ENCODE measurements at regions not wholly inside any gene's neighbourhood (a gene's known extent, or its start where the extent isn't known, plus 50 kb on each side); places are given as distances from the start of the nearest gene placed in this dataset.

DNA sequence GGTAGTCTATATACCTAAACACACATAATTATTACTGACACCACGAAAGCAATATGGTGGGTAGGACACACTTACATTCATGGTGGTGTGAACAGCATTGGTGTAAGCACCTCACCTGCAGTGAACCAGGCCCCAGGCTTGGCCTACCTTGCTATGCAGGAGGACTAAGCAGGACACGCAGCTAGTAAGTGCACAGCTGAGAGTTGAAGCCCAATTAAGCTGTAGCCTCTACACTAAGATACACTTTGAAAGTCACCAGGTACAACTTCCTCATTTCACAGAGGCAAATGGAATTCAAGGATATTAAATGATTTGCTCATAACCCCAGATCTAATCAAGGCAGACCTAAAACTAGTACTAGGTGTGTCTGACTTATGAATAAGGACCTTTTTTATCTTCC is 145.8 kb upstream of the PAPPA start:
- intact Hi-C loops (cut with micrococcal nuclease) = no loop called here
- Histone ChIP-seq H3K27me3 (ENCODE audit: control insufficient read depth, insufficient read depth, low read length) (no peaks in the 10 kb centered on the region), H3K4me1 (ENCODE audit: control insufficient read depth, insufficient read depth, low read length) (no peaks in the 10 kb centered on the region), H3K27ac (ENCODE audit: low read length) (no peak overlapping the region), H3K4me3 (ENCODE audit: low read length) (no peak overlapping the region), H3K36me3 (ENCODE audit: control insufficient read depth, insufficient read depth, low read length) (no peaks in the 10 kb centered on the region), H3K9me3 (ENCODE audit: control insufficient read depth, insufficient read depth, low read length) (no peaks in the 10 kb centered on the region)
- no peak overlapping the region for H3K4me3 Mint-ChIP-seq
- H3K4me1 Mint-ChIP-seq = no peaks in the 10 kb centered on the region
- TF ChIP-seq, protein P1, sequence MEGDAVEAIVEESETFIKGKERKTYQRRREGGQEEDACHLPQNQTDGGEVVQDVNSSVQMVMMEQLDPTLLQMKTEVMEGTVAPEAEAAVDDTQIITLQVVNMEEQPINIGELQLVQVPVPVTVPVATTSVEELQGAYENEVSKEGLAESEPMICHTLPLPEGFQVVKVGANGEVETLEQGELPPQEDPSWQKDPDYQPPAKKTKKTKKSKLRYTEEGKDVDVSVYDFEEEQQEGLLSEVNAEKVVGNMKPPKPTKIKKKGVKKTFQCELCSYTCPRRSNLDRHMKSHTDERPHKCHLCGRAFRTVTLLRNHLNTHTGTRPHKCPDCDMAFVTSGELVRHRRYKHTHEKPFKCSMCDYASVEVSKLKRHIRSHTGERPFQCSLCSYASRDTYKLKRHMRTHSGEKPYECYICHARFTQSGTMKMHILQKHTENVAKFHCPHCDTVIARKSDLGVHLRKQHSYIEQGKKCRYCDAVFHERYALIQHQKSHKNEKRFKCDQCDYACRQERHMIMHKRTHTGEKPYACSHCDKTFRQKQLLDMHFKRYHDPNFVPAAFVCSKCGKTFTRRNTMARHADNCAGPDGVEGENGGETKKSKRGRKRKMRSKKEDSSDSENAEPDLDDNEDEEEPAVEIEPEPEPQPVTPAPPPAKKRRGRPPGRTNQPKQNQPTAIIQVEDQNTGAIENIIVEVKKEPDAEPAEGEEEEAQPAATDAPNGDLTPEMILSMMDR (IDR thresholded peaks at IDR 0.05) = no peak
- ATAC-seq (no peak), DNase-seq (no peak)
- peaks cover 2 to 14% of the 10 kb centered on the region in 2 donors for H3K9me3 Mint-ChIP-seq
- no peak overlapping the region for H3K27ac Mint-ChIP-seq
- no peaks in the 10 kb centered on the region for H3K36me3 Mint-ChIP-seq
- 73% methylated on average over 2 of the region's 2 CpGs for WGBS (ENCODE audit: insufficient coverage)
- no peaks in the 10 kb centered on the region for H3K27me3 Mint-ChIP-seq (ENCODE audit: low read depth in 2 of 2)

DNA sequence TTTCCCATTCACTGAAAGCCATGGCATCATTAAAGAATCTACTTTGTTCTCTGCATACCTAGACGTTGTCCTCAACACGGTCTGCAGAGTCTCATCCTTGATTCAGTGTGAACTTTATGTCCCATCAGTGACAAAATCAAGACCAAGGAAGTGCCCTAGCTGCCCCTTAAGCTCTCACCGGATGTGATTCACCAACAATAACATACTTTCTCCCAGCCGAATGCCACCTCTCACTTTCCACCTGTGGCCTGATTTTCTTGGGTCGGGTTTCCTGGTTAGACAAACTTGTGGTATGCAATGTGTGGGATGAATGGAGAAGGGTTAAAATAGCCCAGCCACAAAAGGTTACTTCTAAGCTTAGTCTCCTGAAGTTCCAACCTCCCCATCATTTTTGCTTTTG is 145.3 kb upstream of the PAPPA start:
- Histone ChIP-seq H3K27ac (ENCODE audit: low read length) (no peak overlapping the region), H3K9me3 (ENCODE audit: control insufficient read depth, insufficient read depth, low read length) (no peaks in the 10 kb centered on the region), H3K36me3 (ENCODE audit: control insufficient read depth, insufficient read depth, low read length) (no peaks in the 10 kb centered on the region), H3K4me1 (ENCODE audit: control insufficient read depth, insufficient read depth, low read length) (no peaks in the 10 kb centered on the region), H3K27me3 (ENCODE audit: control insufficient read depth, insufficient read depth, low read length) (no peaks in the 10 kb centered on the region), H3K4me3 (ENCODE audit: low read length) (no peak overlapping the region)
- Mint-ChIP-seq H3K36me3 (no peaks in the 10 kb centered on the region), H3K27me3 (ENCODE audit: low read depth in 2 of 2) (no peaks in the 10 kb centered on the region), H3K4me1 (no peaks in the 10 kb centered on the region), H3K9me3 (peaks cover 3 to 14% of the 10 kb centered on the region in 2 donors), H3K4me3 (no peak overlapping the region), H3K27ac (no peak overlapping the region)
- WGBS (ENCODE audit: insufficient coverage) = 80% methylated on average over 3 of the region's 5 CpGs
- ATAC-seq (no peak), DNase-seq (no peak)
- TF ChIP-seq, protein P1 (IDR thresholded peaks at IDR 0.05) = no peak
- intact Hi-C loops (cut with micrococcal nuclease) = no loop called here

DNA sequence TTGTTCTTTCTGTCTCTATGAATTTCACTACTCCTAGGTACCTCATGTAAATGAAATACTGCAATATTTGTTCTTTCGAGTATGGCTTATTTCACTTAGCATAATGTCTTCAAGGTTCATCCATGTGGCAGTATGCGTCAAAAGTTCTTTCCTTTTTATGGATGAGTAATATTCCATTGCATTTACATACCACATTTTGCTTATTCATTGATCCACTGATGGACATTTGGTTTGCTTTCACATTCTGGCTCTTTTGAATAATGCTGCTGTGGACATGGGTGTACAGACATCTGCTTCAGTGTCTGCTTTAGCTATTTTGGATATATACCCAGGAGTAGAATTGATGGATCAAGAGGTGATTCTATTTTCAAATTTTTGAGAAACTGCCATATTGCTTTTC is 144.2 kb upstream of the PAPPA start:
- Mint-ChIP-seq H3K9me3 (peaks cover 7 to 14% of the 10 kb centered on the region in 2 donors), H3K27me3 (ENCODE audit: low read depth in 2 of 2) (no peaks in the 10 kb centered on the region), H3K4me3 (no peak overlapping the region), H3K4me1 (no peaks in the 10 kb centered on the region), H3K36me3 (no peaks in the 10 kb centered on the region), H3K27ac (no peak overlapping the region)
- no peaks in the 10 kb centered on the region for H3K36me3 ChIP-seq (ENCODE audit: control insufficient read depth, insufficient read depth, low read length)
- intact Hi-C loops (cut with micrococcal nuclease) = no loop called here
- no peaks in the 10 kb centered on the region for H3K27me3 ChIP-seq (ENCODE audit: control insufficient read depth, insufficient read depth, low read length)
- no peaks in the 10 kb centered on the region for H3K9me3 ChIP-seq (ENCODE audit: control insufficient read depth, insufficient read depth, low read length)
- WGBS (ENCODE audit: insufficient coverage) = 92% methylated on average over 2 of the region's 2 CpGs
- ATAC-seq (no peak), DNase-seq (no peak)
- H3K27ac ChIP-seq (ENCODE audit: low read length) = no peak overlapping the region
- TF ChIP-seq, protein P1 (IDR thresholded peaks at IDR 0.05) = no peak
- no peak overlapping the region for H3K4me3 ChIP-seq (ENCODE audit: low read length)
- no peaks in the 10 kb centered on the region for H3K4me1 ChIP-seq (ENCODE audit: control insufficient read depth, insufficient read depth, low read length)

DNA sequence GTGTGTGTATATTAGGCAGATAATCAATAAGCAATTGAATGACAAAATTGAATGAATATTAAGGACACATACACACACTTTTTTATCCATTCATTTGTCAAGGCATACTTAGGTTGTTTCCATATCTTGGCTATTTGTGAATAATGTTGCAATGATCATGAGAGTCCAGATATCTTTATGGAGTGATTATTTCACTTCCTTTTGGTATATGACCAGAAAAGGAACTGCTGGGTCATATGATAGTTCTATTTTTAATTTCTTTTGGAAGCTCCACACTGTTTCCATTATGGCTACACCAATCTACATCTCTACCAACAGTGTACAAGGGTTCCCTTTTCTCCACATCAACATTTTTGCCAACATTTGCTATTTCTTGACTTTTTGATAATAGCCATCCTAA is 137.7 kb upstream of the PAPPA start:
- no peaks in the 10 kb centered on the region for H3K9me3 ChIP-seq (ENCODE audit: control insufficient read depth, insufficient read depth, low read length)
- intact Hi-C loops (cut with micrococcal nuclease) = no loop called here
- no peak for DNase-seq
- no peak for ATAC-seq
- TF ChIP-seq, protein P1 (IDR thresholded peaks at IDR 0.05) = no peak
- no peaks in the 10 kb centered on the region for H3K36me3 ChIP-seq (ENCODE audit: control insufficient read depth, insufficient read depth, low read length)
- Mint-ChIP-seq H3K4me1 (no peaks in the 10 kb centered on the region), H3K4me3 (no peak overlapping the region), H3K9me3 (peaks cover 18 to 29% of the 10 kb centered on the region in 2 donors), H3K36me3 (no peaks in the 10 kb centered on the region), H3K27ac (no peak overlapping the region), H3K27me3 (ENCODE audit: low read depth in 2 of 2) (no peaks in the 10 kb centered on the region)
- no peaks in the 10 kb centered on the region for H3K27me3 ChIP-seq (ENCODE audit: control insufficient read depth, insufficient read depth, low read length)
- H3K4me1 ChIP-seq (ENCODE audit: control insufficient read depth, insufficient read depth, low read length) = no peaks in the 10 kb centered on the region
- H3K4me3 ChIP-seq (ENCODE audit: low read length) = no peak overlapping the region
- no peak overlapping the region for H3K27ac ChIP-seq (ENCODE audit: low read length)

Data from natural killer cell (primary cell).